NCI-H345 treated with DMSO at 0.1 percent for 48 hours (cell line): ENCODE measurements at regions not wholly inside any gene's neighbourhood (a gene's known extent, or its start where the extent isn't known, plus 50 kb on each side); places are given as distances from the start of the nearest gene placed in this dataset.

Experiments used
- DNase-seq: peaks from one replicate; lab custom pipeline; 2025; ENCODE audit not compliant: unreplicated experiment; lab: John Stamatoyannopoulos, UW

DNA sequence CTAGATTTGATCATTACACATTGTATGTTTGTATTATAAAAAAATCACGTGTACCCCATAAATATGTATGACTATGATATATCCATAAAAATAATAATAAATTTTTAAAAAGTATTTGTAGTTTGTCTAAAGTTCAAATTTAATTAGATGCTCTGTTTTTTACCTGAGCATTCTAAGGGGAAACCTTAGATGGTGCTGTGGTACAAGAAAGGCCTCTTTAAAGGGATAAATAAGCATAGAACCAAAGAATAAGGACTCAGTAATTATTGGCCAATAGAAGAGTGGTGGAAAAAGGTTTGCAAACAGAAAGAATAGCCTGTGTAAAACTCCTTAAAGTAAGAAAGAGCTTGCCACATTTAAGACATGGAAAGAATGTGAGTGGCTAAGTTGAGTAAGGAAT is 580.1 kb upstream of the SEL1L start:
- DNase-seq = no peak

DNA sequence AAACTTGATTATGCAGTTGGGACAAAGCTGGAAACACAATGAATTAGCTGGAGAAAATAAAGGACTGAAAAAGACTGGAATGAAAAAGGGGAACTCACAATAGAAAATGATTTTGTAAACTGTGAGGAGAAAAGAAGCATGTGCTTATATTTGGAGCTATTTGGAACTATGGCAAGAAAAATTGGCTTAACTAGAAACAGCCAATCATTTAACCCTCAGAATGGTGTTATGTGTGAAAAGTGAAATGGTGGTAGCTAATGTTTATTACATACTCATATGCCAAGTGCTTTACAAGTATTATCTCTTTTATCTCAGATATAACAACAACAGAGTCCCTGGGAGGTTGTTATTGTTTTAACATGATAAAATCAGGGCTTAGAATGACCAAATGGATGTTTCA is 583.1 kb upstream of the SEL1L start:
- DNase-seq = no peak

DNA sequence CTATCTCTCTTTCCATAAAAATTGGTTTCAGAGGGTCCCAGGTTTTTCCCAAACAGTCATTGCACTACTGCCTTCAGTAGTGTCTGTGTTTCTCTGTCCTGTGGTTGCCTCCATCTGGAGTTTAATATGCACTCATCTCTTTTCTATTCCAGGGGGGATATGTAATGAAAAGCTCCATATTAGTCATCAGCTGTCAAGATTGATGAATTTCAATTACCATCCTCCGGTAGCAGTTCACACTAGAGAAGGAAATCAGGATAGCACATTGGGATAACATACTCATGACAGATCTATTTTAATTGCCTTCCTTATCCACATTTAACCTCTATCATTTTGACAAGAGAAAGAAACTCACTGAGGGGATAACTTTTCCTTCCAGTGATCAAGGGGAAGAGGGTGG is 589.0 kb upstream of the SEL1L start:
- no peak for DNase-seq

DNA sequence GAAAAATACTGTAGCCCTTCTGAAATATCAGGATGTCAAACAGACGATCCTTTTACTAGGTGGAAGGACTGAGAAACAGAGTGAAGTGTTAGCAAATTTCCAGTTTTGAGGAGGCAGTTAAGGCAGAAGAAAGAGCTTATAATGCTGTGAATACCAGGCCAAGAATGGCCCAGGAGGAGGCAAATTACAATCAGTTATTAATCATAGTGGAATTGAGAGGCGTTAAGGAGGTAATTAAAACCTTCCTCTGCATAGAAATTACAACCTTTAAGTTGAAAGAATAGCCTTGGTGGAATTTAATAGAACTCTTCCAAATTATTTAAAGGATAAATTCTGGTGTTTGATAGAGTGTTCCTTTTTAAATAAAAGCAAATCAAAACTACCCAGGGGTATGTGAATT is 590.9 kb upstream of the SEL1L start:
- DNase-seq = no peak

DNA sequence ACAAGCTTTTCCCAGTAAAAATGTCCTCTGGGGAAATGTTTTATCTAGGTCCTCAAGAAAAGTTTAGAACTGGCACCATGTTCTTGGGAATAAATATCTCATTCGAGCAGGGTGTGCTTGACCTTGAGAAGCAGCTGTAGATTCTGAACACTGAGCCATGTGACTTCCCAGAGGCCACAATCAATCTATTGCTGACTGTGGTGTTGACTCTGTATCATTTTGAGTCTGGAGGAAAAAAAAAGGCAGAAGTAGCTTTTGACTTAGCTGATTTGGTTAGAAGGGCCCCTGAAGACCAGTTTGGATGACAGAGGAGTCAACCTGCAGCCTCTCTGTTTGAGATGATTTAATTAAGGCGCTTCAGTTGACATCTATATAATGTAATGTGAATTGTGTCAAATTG is 592.4 kb upstream of the SEL1L start:
- no peak for DNase-seq

DNA sequence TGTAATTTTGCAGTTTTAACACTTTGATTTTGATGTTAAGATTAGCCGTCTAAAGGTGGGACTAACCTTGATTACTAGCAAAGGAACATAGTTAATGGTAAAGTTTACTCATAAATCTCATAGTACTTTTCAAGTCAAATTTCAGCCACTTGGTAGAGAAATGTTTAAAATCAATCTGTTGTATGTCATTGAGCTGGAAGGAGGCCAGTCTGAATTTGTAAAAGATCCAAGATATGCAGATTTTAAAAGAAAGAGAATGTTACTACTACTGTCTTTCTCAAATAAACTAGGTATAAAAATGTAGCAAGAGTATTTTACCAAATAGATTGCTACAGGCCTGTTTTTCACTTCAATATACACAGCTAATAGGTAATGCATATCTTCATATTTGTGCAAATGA is 600.8 kb upstream of the SEL1L start:
- DNase-seq = no peak

DNA sequence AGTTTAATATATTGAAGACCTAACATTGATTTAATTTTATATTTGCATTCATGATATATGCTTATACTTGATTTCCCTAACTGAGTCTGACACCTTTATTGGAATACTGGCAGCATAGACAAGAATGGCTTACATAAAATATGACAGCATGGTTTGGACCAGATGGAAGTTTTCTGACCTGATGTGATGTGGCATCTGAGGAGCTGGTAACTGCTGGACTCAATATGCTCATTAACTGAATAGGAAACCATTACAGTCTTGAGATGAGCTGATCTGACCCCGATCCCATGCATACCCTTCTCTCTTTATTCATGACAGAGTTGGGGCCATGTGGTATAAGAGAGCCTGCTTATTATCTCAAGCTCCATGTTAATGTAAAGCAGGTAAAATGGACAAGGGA is 604.8 kb upstream of the SEL1L start:
- no peak for DNase-seq

DNA sequence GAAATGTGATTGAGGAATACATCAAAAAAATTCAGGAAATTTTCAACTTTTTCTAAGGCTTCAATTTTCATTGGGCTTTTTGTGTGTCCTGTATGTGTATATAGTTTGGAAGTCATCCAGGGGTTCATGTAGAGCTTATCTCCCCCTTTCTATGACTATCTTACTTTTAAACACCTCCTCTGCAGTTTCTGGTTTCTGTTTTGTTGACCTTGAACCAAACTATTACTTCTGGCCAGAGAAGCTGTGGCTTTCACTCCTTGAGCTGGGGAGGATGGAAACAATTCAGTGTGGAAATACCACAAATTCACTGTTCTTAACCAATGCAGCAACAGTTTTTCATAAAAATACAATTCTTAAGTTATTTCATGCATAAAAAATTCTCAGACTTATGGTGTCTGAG is 613.2 kb upstream of the SEL1L start:
- DNase-seq = no peak

DNA sequence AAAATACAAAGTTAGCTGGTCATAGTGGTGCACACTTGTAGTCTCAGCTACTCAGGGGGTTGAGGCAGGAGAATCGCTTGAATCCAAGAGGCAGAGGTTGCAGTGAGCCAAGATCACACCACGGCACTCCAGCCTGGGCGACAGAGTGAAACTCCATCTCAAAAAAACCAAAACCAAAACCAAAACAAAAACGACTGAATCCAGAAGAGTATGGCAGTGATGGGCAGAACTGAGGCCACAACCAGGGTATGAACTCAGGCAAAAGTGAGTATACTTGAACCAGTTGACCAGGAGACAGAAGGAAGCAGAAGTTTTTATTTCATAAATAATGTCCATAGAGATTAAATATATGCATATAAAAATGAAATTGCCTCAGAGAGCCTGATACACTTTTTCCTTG is 620.0 kb upstream of the SEL1L start:
- no peak for DNase-seq

DNA sequence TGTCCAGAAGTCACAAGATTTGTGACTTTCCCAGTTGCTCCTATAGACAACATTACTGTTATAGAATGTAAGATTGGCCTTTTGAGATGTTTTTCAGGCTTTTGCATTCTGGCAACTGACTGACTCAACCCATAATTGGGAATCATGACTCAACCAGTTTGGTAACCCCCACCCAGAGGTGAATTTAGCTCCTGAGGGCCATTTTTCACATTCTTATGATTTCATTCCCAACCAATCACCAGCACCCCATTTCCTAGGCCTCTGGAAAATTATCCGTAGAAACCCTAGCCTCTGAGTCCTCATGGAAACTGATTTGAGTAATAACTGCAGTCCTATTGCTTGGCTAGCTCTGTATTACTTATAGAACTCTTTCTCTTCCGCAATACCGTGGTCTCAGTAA is 626.0 kb upstream of the SEL1L start:
- no peak for DNase-seq

DNA sequence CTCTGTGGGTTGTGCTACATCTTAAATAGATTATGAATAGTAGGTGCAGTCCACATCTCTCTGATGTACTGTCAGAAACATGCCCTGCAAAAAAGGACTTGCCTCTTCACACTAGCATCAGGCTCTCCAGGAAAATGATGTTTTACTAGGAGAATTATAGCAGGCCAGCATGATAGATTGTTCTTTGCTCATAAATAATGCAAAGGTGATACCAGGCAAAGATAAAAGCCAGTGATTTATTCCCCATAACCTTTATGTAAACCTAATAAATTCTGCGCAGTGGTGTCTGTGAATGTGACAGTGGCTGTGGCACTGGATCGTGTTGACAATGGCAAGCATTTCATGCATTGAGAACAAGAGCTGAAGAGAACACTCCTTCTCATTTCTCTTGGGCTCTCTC is 646.5 kb upstream of the SEL1L start:
- no peak for DNase-seq

DNA sequence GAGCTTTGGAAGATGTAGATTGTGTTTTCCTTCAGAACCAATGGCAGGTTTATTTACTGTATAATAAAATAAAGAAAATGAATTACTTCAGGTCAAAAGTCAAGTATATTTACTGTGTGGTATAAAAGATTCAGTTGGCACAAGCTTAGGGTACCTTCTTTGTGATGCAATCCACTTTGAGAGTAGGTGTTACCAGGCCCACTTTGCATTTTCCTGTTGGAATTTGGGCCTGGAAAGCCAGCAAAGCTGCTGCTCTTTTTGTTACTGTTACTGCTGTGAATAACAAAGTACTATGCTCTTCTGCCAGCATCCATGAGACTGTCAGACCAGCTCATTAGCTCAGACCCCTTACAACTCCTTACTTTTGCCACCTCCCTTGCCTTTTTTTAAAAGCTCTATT is 649.0 kb upstream of the SEL1L start:
- DNase-seq = no peak

DNA sequence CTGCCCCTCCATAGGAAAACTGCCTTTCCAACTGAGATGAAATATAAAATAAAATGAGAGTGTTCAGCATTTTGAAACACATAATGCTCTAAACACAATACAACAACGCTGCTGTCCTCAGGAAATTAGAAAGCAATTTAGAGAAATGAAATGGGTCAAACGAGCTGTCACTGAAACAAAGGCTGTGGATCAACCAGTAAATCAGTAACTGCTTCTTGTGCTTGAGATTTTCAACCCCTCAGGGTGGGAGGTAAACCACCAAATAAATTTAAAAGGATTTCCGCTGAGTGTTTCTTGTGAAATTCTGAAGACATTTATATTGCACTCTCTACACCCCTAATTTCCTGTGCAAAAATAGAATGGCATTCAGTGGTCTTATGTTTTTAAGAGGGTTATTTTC is 657.1 kb upstream of the SEL1L start:
- DNase-seq = no peak

DNA sequence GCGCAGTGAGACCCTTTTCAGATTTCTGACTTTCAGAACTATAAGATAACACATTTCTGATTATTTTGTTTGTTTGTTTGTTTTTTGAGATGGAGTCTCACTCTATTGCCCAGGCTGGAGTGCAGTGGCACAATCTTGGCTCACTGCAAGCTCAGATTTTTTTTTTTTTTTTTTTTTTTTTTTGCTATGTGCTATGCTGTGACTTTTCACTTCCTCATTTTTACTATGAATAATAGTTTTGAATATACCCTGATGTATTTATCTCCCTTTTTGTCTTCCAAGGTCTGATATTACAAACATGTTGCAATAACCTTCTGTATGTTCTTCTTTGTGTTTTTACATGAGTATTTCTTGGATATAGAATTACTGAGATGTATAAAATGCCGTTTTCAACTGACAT is 658.7 kb upstream of the SEL1L start:
- no peak for DNase-seq

DNA sequence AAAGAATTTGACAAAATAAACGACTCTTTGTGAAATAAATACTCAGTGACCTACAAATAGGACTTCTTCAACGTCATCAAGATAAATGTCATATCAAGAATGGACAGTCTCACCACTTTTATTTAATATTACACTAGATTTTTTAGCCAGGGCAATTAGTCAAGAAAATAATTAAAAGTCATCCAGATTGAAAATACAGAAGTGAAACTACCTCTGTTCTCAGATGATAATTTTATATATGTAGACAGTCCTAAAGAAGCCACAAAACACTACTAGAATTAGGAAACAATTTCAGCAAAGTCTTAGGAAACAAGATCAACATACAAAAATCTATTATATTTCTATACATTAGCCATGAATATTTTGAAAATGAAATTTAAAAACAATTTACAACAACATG is 689.6 kb upstream of the SEL1L start:
- DNase-seq = no peak

DNA sequence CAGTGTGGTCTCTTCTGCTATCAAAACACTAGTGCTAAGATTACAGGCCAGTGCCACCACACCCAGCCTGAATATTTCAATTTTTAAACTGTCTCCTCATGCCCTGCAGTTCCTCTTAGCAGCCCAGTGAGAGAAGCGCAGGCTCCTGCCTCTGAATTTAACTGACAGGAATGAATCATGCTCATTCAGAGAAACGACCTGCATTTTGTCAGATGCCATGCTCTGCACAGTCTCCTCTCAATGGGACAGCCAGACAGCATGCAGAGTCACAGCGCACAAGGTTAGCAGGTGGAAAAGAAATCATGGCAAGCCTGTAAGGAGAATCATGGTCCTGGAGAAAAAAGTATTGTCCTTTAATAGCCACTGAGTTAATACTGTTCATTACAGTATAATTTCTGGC is 691.0 kb upstream of the SEL1L start:
- no peak for DNase-seq

DNA sequence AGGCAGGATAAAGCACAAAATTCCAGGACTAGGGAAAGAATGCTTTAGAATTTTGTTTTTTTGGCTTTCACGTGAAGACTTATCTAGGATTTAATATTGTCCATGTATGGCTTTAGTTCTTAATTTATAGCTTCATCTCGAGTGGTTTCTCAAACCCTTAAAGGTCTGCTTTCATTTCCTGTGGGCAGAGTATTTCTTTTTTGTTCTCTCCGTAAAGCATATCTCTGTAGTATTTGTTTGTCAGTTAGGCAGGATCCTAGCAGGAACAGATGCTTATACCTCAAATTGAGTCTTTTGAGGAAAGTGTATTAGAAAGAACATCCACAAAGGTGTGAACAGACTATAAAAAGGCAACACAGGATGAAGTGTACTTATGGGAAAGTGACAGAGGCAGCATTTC is 697.1 kb upstream of the SEL1L start:
- no peak for DNase-seq

DNA sequence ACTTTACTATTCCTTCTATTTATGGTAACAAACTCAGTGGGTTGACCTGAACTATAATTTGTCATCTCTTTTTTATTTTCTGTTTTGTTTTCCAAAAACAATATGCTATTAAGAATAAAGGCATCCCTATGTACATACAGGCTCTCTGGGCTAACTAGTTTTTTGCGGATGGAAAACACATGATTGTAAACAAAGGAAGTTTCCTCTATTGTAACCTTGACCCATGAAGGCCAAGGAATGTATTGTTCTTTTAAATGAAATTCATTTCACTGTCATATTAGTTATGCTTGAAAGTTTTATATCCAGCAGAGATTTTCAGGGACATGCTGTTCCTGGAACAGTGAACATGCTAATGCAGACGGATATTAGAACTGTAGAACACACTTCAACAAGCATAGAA is 705.0 kb upstream of the SEL1L start:
- DNase-seq = no peak

DNA sequence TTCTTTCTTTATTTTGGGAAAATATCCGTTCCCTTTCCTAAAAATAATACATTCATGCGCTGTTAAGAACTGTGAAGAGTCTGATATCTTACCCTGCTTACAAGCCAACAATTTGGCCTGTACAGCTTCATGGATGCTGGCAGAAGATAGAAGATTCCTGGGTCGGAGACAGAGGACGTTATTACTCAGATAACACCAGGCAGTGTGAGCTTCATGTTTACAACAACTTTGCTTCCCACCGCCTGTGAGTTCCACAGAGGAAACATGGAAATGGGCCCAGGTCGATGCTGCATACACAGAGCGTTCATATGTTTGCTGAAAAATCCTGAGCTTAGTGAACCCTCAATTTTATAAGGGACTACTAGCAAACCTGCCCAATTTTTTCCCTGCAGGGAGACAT is 705.6 kb upstream of the SEL1L start:
- no peak for DNase-seq

DNA sequence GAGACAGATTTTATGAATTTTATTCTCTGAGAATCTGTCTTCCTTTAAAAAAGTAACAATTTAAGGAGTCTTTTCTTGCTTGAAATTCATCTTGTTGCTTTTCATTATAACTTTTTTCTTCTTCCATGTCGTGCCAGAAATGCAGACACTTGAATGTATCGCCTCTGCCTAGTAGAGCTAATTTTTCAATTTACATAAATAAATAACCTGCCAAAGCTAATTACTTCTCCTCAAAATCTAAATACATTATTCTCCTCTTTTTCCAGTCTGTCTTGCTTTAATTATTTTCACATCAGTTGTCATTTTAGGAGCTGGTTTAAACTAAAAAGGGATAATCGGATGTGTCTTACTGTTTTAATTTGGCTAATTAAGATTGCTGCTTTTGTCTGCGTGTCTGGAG is 711.1 kb upstream of the SEL1L start:
- no peak for DNase-seq

DNA sequence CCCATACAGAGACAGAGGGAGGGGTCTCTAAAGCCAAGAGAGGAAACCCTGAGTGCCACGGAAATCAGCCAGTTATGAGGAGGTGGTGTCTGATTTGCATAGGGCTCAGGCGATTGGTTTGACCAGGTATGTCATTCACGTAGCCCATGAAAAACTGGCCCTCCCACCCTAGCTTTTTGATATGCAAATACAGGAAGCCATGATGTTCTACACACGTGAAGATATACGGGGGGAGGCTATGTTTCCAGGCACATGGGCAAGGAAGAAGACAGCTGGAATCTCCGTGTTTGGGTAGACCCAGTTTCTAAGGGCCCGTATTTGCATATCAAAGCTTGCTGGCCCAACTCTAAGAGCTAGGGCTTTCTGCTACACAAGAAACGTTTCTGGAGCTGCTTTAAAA is 717.8 kb upstream of the SEL1L start:
- no peak for DNase-seq

DNA sequence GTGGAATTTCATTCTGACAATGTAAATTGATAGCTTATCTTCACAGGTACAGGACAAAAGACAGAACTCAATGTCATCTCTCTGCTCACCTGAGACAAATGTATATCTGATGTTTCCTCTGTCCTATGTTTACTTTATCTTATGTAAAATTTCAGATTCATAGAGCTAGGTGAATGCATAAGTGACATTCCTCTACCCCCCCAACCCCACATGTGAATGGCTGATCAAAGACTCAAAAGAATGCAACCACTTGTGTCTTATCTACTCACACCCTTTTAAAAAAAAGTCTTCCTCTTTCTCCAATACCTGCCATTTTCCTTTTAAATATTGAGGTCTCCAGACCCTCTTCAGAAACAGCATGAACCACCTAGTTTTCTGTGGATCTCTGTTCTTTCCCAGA is 736.6 kb upstream of the SEL1L start:
- no peak for DNase-seq

DNA sequence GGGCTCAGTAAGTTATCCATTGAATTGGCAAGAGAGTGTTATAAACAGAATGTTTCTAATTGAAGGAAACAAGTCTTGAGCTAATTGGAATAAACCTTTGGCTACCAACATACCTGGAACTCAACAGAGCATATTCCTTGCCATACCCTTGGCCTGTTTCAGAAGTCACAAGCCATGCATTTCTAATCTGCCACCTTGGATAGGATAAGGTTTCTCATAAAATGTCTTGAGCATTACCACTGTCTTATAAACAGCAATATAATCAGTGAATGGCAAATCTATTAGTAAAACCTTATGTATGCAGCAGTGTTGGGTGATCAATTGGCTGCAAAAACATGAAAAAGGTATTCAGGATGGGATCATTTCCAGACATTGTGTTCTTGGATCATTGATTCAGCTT is 765.2 kb upstream of the SEL1L start:
- no peak for DNase-seq

DNA sequence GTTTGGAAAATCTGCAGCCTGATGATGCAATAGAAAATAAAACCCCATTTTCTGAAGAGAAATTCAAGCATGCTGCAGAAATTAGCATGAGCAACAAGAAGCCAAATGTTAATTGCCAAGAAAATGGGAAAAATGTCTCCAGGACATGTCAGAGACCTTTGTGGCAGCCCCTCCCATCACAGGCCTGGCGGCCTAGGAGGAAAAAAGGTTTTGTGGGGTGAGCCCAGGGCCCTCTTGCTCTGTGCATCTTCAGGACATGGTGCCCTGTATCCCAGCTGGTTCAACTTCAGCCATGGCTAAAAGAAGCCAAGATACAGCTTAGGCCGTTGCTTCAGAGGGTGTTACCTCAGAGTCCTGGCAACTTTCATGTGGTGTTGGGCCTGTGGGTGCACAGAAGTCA is 775.5 kb upstream of the SEL1L start:
- no peak for DNase-seq
